Loucy (cell line): ENCODE measurements at regions not wholly inside any gene's neighbourhood (a gene's known extent, or its start where the extent isn't known, plus 50 kb on each side); places are given as distances from the start of the nearest gene placed in this dataset.

Experiments
- EZH2phosphoT487 ChIP-seq: fragments of 200-600 bp; IDR thresholded peaks from 2 replicates; pipeline ENCODE4 v1.6.1; 2018; ENCODE audit warnings: antibody characterized with exemption, mild to moderate bottlenecking, moderate library complexity, borderline replicate concordance
- TF ChIP-seq, protein P1 (sequence below): fragments of 200-600 bp; sonication (generic); conservative IDR thresholded peaks from 2 replicates; pipeline ENCODE4 v1.5.1; 2014; ENCODE audit warnings: mild to moderate bottlenecking, antibody characterized with exemption, low read length

DNA sequence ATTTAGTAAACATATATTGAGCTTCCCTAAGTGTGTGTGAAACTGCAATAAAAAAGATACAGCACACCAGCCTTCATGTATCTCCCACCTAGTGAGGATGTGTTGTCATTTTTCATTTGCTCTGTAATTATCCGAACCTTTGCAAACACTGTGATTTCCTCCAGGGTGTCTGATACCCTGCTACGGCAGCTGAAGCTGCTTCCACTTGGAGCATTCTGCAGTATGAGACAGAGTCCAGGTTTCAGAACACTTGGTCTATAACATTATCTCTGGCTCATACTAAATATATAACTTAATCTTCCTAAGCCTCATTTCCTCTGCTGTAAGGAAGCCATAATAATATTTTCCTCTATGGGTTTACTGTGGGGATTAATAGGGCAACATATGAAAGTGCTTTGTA is 1338.1 kb upstream of the SLC10A2 start:
- TF ChIP-seq, protein P1, sequence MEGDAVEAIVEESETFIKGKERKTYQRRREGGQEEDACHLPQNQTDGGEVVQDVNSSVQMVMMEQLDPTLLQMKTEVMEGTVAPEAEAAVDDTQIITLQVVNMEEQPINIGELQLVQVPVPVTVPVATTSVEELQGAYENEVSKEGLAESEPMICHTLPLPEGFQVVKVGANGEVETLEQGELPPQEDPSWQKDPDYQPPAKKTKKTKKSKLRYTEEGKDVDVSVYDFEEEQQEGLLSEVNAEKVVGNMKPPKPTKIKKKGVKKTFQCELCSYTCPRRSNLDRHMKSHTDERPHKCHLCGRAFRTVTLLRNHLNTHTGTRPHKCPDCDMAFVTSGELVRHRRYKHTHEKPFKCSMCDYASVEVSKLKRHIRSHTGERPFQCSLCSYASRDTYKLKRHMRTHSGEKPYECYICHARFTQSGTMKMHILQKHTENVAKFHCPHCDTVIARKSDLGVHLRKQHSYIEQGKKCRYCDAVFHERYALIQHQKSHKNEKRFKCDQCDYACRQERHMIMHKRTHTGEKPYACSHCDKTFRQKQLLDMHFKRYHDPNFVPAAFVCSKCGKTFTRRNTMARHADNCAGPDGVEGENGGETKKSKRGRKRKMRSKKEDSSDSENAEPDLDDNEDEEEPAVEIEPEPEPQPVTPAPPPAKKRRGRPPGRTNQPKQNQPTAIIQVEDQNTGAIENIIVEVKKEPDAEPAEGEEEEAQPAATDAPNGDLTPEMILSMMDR, result no peak
- no peak for TF ChIP-seq EZH2phosphoT487
